ENCODE measurements at regions not wholly inside any gene's neighbourhood (a gene's known extent, or its start where the extent isn't known, plus 50 kb on each side); places are given as distances from the start of the nearest gene placed in this dataset.

DNA sequence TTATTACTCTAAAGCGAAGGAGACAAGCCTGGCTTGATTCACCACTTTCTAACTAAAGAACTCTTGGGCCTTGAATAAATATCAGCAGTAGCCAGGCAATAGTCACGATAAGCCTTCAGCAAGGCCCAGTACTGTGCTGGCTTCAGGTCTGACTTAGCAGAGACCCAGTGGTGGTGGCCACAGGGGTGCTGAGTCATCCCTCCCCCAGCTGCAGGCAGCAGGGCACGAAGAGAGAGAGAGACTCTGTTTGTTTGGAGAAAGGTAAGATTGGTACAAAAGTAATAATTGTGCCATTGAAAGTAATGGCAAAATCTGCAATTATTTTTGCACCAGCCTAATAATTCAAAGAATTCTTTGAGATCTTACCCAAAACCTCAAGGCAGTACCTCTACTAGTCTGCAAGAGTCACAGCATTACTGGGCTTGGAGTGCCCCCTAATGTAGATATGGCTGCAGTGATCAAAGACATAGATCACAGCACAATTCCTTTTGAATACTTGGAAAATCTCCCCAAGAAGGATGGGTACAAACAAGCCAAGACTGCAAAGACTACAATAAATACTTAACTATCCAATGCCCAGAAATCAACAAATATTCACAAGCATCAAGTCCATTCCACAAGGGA, 159.5 kb upstream of the USP38 start:
- Histone ChIP-seq H3K4me1 (ENCODE audit: insufficient read depth, low read length) (no peaks in the 10 kb centered on the region), H3K4me2 (ENCODE audit: insufficient read depth, insufficient read length, low read length) (no peak overlapping the region), H3K79me2 (ENCODE audit: insufficient read depth, low read length) (no peaks in the 10 kb centered on the region), H4K20me1 (ENCODE audit: control insufficient read depth, insufficient read depth, insufficient read length) (no peaks in the 10 kb centered on the region), H2BK12ac (ENCODE audit: insufficient read length, low read depth, low read length) (no peak overlapping the region), H3K27me3 (ENCODE audit: insufficient read depth, low read length) (no peaks in the 10 kb centered on the region), H3K27ac (ENCODE audit: insufficient read length, low read depth, low read length) (no peak overlapping the region), H3K9me3 (ENCODE audit: control insufficient read depth, low read depth, low read length) (no peaks in the 10 kb centered on the region), H2BK120ac (ENCODE audit: low read depth, low read length, poor library complexity, severe bottlenecking) (no peak overlapping the region), H3K23me2 (ENCODE audit: insufficient read length, low read depth, low read length, poor library complexity, severe bottlenecking) (no peaks in the 10 kb centered on the region), H3K79me1 (ENCODE audit: insufficient read depth, low read depth, low read length, poor library complexity, severe bottlenecking) (no peaks in the 10 kb centered on the region), H4K91ac (ENCODE audit: insufficient read length, low read depth, low read length) (no peak overlapping the region), H3T11ph (ENCODE audit: low read length) (no peak overlapping the region), H3K18ac (ENCODE audit: insufficient read length, low read depth, low read length) (no peak overlapping the region), H4K5ac (ENCODE audit: insufficient read length, low read depth, low read length) (no peak overlapping the region), H3K56ac (ENCODE audit: insufficient read length, low read depth, low read length) (no peak overlapping the region), H2AK5ac (ENCODE audit: insufficient read length, low read length) (no peak overlapping the region), H2AFZ (ENCODE audit: low read length) (no peak overlapping the region), H2BK15ac (ENCODE audit: low read depth, low read length) (no peak overlapping the region), H4K8ac (replicated peaks; ENCODE audit: insufficient read length, low read depth, low read length) (no peak overlapping the region), H2BK5ac (ENCODE audit: insufficient read length, low read length) (no peak overlapping the region), H3K14ac (ENCODE audit: insufficient read depth, low read length) (no peak overlapping the region), H3K4ac (ENCODE audit: low read depth, low read length) (no peak overlapping the region), H3K23ac (ENCODE audit: insufficient read length, low read depth, low read length) (no peak overlapping the region), H3K9ac (ENCODE audit: extremely low read depth, insufficient read length, low read length) (no peak overlapping the region), H2BK20ac (ENCODE audit: low read depth, low read length, poor library complexity, severe bottlenecking) (no peak overlapping the region)
- H3K9me3 Mint-ChIP-seq: peaks cover 5 to 7% of the 10 kb centered on the region in 2 experiments; a peak in 2 of 5 replicates
- TF ChIP-seq, protein P1, sequence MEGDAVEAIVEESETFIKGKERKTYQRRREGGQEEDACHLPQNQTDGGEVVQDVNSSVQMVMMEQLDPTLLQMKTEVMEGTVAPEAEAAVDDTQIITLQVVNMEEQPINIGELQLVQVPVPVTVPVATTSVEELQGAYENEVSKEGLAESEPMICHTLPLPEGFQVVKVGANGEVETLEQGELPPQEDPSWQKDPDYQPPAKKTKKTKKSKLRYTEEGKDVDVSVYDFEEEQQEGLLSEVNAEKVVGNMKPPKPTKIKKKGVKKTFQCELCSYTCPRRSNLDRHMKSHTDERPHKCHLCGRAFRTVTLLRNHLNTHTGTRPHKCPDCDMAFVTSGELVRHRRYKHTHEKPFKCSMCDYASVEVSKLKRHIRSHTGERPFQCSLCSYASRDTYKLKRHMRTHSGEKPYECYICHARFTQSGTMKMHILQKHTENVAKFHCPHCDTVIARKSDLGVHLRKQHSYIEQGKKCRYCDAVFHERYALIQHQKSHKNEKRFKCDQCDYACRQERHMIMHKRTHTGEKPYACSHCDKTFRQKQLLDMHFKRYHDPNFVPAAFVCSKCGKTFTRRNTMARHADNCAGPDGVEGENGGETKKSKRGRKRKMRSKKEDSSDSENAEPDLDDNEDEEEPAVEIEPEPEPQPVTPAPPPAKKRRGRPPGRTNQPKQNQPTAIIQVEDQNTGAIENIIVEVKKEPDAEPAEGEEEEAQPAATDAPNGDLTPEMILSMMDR (conservative IDR thresholded peaks at IDR 0.05): peak; percentile 73
- H3K4me1 Mint-ChIP-seq: peaks cover 2% of the 10 kb centered on the region in 2 experiments; a peak in 3 of 4 replicates
- peak overlapping the region in 1 of 3 experiments; percentile 79; a peak in 2 of 7 replicates for H3K27ac Mint-ChIP-seq
- H3K36me3 Mint-ChIP-seq (ENCODE audit: insufficient read depth in 1 of 3, low read depth in 3 of 3): 0 out of 7 replicates have a peak, but pooled peaks cover 0 to 1% (median 0%) of the 10 kb centered on the region in 3 experiments
- DNase-seq: peak; percentile 53
- H3K4me3 Mint-ChIP-seq: no peak overlapping the region
- no peaks in the 10 kb centered on the region for H3K27me3 Mint-ChIP-seq (ENCODE audit: low read depth)
- WGBS (ENCODE audit: extremely low coverage, insufficient read length, low lambda C conversion rate): no CpG with 5 or more reads among the region's 3 CpGs

All from H9 (cell line).